Breast epithelium (tissue), 3 donors: ENCODE measurements at regions not wholly inside any gene's neighbourhood (a gene's known extent, or its start where the extent isn't known, plus 50 kb on each side); places are given as distances from the start of the nearest gene placed in this dataset.

Experiments
- CTCF ChIP-seq, 3 donors: fragments of 450-650 bp; IDR thresholded peaks; one replicate each; pipeline ENCODE4 v1.5.1; 2016 to 2017; ENCODE audit warnings: antibody characterized with exemption in 3 of 3, mild to moderate bottlenecking in 3 of 3, moderate library complexity in 3 of 3
- POLR2A ChIP-seq: fragments of 450-650 bp; IDR thresholded peaks from one replicate; pipeline ENCODE4 v1.6.1; 2016; ENCODE audit warnings: antibody characterized with exemption, mild to moderate bottlenecking, moderate library complexity
- POLR2AphosphoS5 ChIP-seq, 3 donors: sonication (generic); formaldehyde crosslinking; IDR thresholded peaks; one replicate each; pipeline ENCODE4 v1.6.1; 2017; ENCODE audit warnings: antibody characterized with exemption in 3 of 3

- TF ChIP-seq POLR2AphosphoS5 (IDR thresholded peaks at IDR 0.05) (no peak), POLR2A (no peak), CTCF (IDR thresholded peaks at IDR 0.05) (no peak)
These were observed 1365.4 kb downstream of the FSCB start for GRCh38 chr14:43141636-43142191.
